Activated B cell treated with CpG ODN at 0.5 μM for 24 hours (primary cell): ENCODE measurements at regions not wholly inside any gene's neighbourhood (a gene's known extent, or its start where the extent isn't known, plus 50 kb on each side); places are given as distances from the start of the nearest gene placed in this dataset.

Experiments
- ATAC-seq: fragments of 200-7000 bp; cut with Tn5 transposase; one replicate; pipeline ENCODE4 v1.10.0; 2021; ENCODE audit warnings: low read depth, mild to moderate bottlenecking, moderate library complexity
- CTCF ChIA-PET: fragments of 350-600 bp; sonication (Branson Sonifier 250); formaldehyde crosslinking; loops from one replicate; lab custom pipeline; 2021; ENCODE audit warnings: antibody characterized with exemption; lab: Charles Lee
- POLR2A ChIA-PET: fragments of 350-600 bp; sonication (Branson Sonifier 250); formaldehyde crosslinking; loops from one replicate; lab custom pipeline; 2021; ENCODE audit warnings: antibody characterized with exemption; lab: Charles Lee
- DNase-seq: peaks from one replicate; pipeline ENCODE4 v3.0.0; 2022
- H3K27ac Mint-ChIP-seq: one replicate; pipeline ENCODE4 v1.8.0; 2020; ENCODE audit warnings: mixed read lengths
- H3K27me3 Mint-ChIP-seq: one replicate; pipeline ENCODE4 v1.8.0; 2021; ENCODE audit warnings: mixed read lengths
- H3K36me3 Mint-ChIP-seq: one replicate; pipeline ENCODE4 v1.8.0; 2021; ENCODE audit warnings: low read depth, mixed read lengths
- H3K4me1 Mint-ChIP-seq: one replicate; pipeline ENCODE4 v1.8.0; 2021; ENCODE audit warnings: mixed read lengths
- H3K4me3 Mint-ChIP-seq: one replicate; pipeline ENCODE4 v1.8.0; 2020; ENCODE audit warnings: mild to moderate bottlenecking, mixed read lengths
- H3K9me3 Mint-ChIP-seq: one replicate; pipeline ENCODE4 v1.8.0; 2020; ENCODE audit warnings: mixed read lengths
- CTCF ChIP-seq: fragments of 200-600 bp; IDR thresholded peaks from one replicate; pipeline ENCODE4 v1.8.0; 2022; ENCODE audit warnings: antibody characterized with exemption, mild to moderate bottlenecking
- intact Hi-C: fragments of 100-400 bp; cut with micrococcal nuclease; formaldehyde crosslinking; loops from one replicate; pipeline ENCODE4 v1.15.1; 2024

GRCh38 chr2:23065210-23065609, 319.8 kb upstream of the KLHL29 start:
- Mint-ChIP-seq H3K27me3 (no peaks in the 10 kb centered on the region), H3K4me3 (no peak overlapping the region), H3K36me3 (no peaks in the 10 kb centered on the region), H3K9me3 (no peaks in the 10 kb centered on the region), H3K27ac (no peak overlapping the region), H3K4me1 (no peaks in the 10 kb centered on the region)
- TF ChIP-seq CTCF, result no peak
- POLR2A ChIA-PET, result no interaction called here
- intact Hi-C loops, result no loop called here
- ATAC-seq (no peak), DNase-seq (no peak)
- CTCF ChIA-PET, result no interaction called here

- H3K4me1 Mint-ChIP-seq, result no peaks in the 10 kb centered on the region
- CTCF ChIA-PET, result no interaction called here
- no peak for ATAC-seq
Observed at GRCh38 chr2:23065936-23066335, 319.0 kb upstream of the KLHL29 start.

GRCh38 chr2:23066686-23067085, 318.3 kb upstream of the KLHL29 start:
- no peaks in the 10 kb centered on the region for H3K9me3 Mint-ChIP-seq
- H3K4me3 Mint-ChIP-seq, result no peak overlapping the region
- POLR2A ChIA-PET, result no interaction called here
- no peak for TF ChIP-seq CTCF
- H3K36me3 Mint-ChIP-seq, result no peaks in the 10 kb centered on the region
- no peaks in the 10 kb centered on the region for H3K27me3 Mint-ChIP-seq
- intact Hi-C loops, result no loop called here
- ATAC-seq, result no peak
- H3K27ac Mint-ChIP-seq, result no peak overlapping the region
- no peaks in the 10 kb centered on the region for H3K4me1 Mint-ChIP-seq
- CTCF ChIA-PET, result no interaction called here
- no peak for DNase-seq

More at GRCh38 chr2:23065936-23066335, 319.0 kb upstream of the KLHL29 start:
- H3K4me3 Mint-ChIP-seq, result no peak overlapping the region
- no peaks in the 10 kb centered on the region for H3K36me3 Mint-ChIP-seq
- DNase-seq, result no peak
- POLR2A ChIA-PET, result no interaction called here
- no peaks in the 10 kb centered on the region for H3K9me3 Mint-ChIP-seq
- no peak overlapping the region for H3K27ac Mint-ChIP-seq
- no peak for TF ChIP-seq CTCF
- H3K27me3 Mint-ChIP-seq, result no peaks in the 10 kb centered on the region
- intact Hi-C loops, result no loop called here

DNA sequence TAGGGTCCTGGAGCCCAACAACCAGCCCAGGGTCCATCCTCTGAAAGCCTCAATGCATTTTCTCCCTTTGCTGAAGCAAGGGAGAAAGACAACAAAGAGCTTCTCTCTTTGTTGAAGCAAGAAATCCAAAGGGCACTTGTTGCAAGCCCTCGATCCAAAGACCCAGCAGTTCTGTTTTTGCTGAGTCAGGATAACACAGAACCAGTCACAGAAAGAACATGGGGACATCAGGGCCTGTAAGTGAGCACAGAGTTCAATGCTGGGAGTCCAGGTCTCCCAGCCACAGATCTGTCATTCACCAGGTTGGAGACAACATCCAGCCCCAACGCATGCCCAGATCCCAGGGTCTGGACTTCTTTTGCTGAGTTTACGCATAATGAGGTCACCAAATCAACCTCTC, 315.8 kb upstream of the KLHL29 start:
- DNase-seq, result no peak
- no peak for TF ChIP-seq CTCF
- ATAC-seq, result no peak
- Mint-ChIP-seq H3K36me3 (no peaks in the 10 kb centered on the region), H3K4me1 (no peaks in the 10 kb centered on the region), H3K9me3 (no peaks in the 10 kb centered on the region), H3K27me3 (no peaks in the 10 kb centered on the region), H3K4me3 (no peak overlapping the region), H3K27ac (no peak overlapping the region)
- intact Hi-C loops, result no loop called here
- ChIA-PET POLR2A (no interaction called here), CTCF (no interaction called here)

GRCh38 chr2:23069923-23070322, 315.1 kb upstream of the KLHL29 start:
- no peak for ATAC-seq
- Mint-ChIP-seq H3K4me1 (no peaks in the 10 kb centered on the region), H3K27me3 (no peaks in the 10 kb centered on the region), H3K4me3 (no peak overlapping the region), H3K27ac (no peak overlapping the region), H3K36me3 (no peaks in the 10 kb centered on the region), H3K9me3 (no peaks in the 10 kb centered on the region)
- CTCF ChIA-PET, result no interaction called here
- TF ChIP-seq CTCF, result no peak
- POLR2A ChIA-PET, result no interaction called here
- intact Hi-C loops, result no loop called here
- DNase-seq, result no peak
